GM12891 (cell line): ENCODE measurements at regions not wholly inside any gene's neighbourhood (a gene's known extent, or its start where the extent isn't known, plus 50 kb on each side); places are given as distances from the start of the nearest gene placed in this dataset.
A peak's percentile ranks its signal among the peaks of the same experiment; 100 is the strongest.

Experiments
- DNase-seq: peaks from one replicate; pipeline ENCODE4 v3.0.0; 2011; ENCODE audit warnings: low spot score; ENCODE audit not compliant: insufficient read length
- FAIRE-seq: peaks from 2 replicates; lab custom pipeline; 2011; peaks lifted over from hg19 to GRCh38; lab: Jason Lieb, UNC
- PAX5 ChIP-seq: IDR thresholded peaks from 2 replicates; pipeline ENCODE4 v1.6.1; 2011; ENCODE audit warnings: low read length, moderate library complexity, mild to moderate bottlenecking; ENCODE audit not compliant: insufficient read depth, severe bottlenecking
- POLR2A ChIP-seq: IDR thresholded peaks from 2 replicates; pipeline ENCODE4 v1.6.1; 2011; ENCODE audit warnings: low read depth, low read length, control low read depth
- POLR2AphosphoS5 ChIP-seq: IDR thresholded peaks from 2 replicates; pipeline ENCODE4 v1.6.1; 2011; ENCODE audit warnings: low read depth, low read length, control low read depth
- POU2F2 ChIP-seq: IDR thresholded peaks from 2 replicates; pipeline ENCODE4 v1.6.1; 2011; ENCODE audit warnings: low read depth, mild to moderate bottlenecking, control low read depth, low read length, moderate library complexity
- SPI1 ChIP-seq: IDR thresholded peaks from 2 replicates; pipeline ENCODE4 v1.6.1; 2011; ENCODE audit warnings: low read depth, low read length, control low read depth
- TAF1 ChIP-seq: IDR thresholded peaks from 2 replicates; pipeline ENCODE4 v1.6.1; 2011; ENCODE audit warnings: low read depth, low read length, control low read depth

DNA sequence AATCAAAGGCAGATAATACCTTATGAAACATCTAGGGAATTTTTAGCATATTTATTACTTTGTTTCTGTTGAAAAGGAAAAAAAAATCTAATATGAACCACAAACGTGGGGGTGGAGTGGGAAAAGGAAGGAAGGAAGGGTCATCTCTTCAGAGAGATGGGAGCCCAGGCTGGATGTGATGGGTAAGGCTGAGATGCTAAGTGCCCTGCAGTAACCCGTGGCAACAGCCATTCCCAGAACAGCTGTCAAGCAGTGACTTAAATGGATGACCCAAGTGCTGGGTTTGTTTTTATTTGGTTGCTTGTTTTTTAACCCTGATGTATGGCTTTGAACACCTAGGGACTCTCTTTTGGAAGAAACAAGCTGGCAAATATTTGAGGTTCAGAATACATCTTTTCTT is 50.7 kb upstream of the KLF7 start:
- no peak for FAIRE-seq
- no peak for TF ChIP-seq POLR2AphosphoS5
- no peak for TF ChIP-seq POLR2A
- TF ChIP-seq POU2F2: no peak
- TF ChIP-seq SPI1: no peak
- no peak for TF ChIP-seq PAX5
- no peak for TF ChIP-seq TAF1
- no peak for DNase-seq

GRCh38 chr2:207217442-207217841 is 51.7 kb upstream of the KLF7 start:
- TF ChIP-seq PAX5 (no peak), SPI1 (no peak), POU2F2 (no peak), POLR2A (no peak), POLR2AphosphoS5 (no peak), TAF1 (no peak)
- FAIRE-seq: no peak

GRCh38 chr2:207219081-207219630 is 53.4 kb upstream of the KLF7 start:
- DNase-seq: no peak
- TF ChIP-seq POLR2A (no peak), TAF1 (no peak), PAX5 (no peak), SPI1 (no peak), POU2F2 (no peak), POLR2AphosphoS5 (no peak)
- FAIRE-seq: no peak

More at GRCh38 chr2:207217442-207217841, 51.7 kb upstream of the KLF7 start:
- DNase-seq: no peak

- DNase-seq (no peak), FAIRE-seq (no peak)
- TF ChIP-seq PAX5 (no peak), TAF1 (no peak), SPI1 (no peak), POU2F2 (no peak), POLR2AphosphoS5 (no peak), POLR2A (no peak)
These were observed 54.1 kb upstream of the KLF7 start for GRCh38 chr2:207219676-207220501.

DNA sequence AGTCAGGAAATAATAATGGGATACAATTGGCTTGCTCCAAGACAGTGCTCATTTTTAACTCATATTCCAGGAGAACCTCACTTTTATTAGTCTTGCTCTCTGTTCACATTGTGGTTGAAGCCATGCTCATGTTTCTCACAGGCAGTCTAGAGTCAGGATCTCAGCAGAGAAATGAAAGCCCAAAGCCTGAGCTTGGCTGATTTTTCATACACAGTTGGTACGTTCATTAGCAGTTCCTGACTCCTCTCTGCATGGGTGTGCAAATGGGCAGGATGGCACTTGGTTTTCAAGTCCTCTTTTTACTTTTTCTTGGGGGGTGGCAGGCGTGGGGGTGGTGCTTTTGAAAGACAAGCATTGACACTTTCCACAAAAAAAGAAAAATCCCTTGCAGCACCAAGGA is 56.0 kb upstream of the KLF7 start:
- DNase-seq (no peak), FAIRE-seq (no peak)
- TF ChIP-seq POLR2AphosphoS5: no peak
- TF ChIP-seq POU2F2: no peak
- no peak for TF ChIP-seq SPI1
- no peak for TF ChIP-seq POLR2A
- no peak for TF ChIP-seq TAF1
- TF ChIP-seq PAX5: no peak

DNA sequence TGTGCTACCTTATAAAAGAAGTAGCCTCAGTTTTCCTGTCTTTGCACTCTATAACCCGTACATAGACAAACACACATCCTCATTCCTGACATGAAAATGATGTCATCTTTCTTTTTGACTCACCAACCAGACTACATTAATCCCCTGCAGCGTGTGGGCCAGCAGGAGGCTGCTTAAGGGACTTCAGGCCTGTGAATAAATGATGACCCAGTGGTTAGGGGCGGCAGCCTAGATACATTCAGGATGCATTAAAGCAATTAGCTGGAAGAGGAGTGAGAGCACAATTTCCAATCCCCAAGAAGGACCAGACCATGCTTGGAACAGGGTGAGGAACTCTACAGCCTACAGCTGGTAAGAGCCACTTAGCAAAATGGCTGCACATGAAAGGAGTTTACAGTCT is 57.3 kb upstream of the KLF7 start:
- TF ChIP-seq TAF1 (no peak), SPI1 (peak; percentile 76)
- DNase-seq (no peak), FAIRE-seq (peak; percentile 69)

GRCh38 chr2:207224381-207224780 is 58.6 kb upstream of the KLF7 start:
- FAIRE-seq (no peak), DNase-seq (no peak)
- TF ChIP-seq SPI1 (no peak), PAX5 (no peak), TAF1 (no peak), POLR2AphosphoS5 (no peak), POLR2A (no peak), POU2F2 (no peak)

- peak; percentile 72; the same call in 1 of the 2 replicates for TF ChIP-seq POU2F2
- no peak for TF ChIP-seq POLR2AphosphoS5
- TF ChIP-seq TAF1: no peak
- peak; percentile 60; the same call in 1 of the 2 replicates for TF ChIP-seq SPI1
- TF ChIP-seq POLR2A: no peak
- TF ChIP-seq PAX5: no peak
- DNase-seq (no peak), FAIRE-seq (no peak)
These were observed 59.2 kb upstream of the KLF7 start for GRCh38 chr2:207224791-207225482.

DNA sequence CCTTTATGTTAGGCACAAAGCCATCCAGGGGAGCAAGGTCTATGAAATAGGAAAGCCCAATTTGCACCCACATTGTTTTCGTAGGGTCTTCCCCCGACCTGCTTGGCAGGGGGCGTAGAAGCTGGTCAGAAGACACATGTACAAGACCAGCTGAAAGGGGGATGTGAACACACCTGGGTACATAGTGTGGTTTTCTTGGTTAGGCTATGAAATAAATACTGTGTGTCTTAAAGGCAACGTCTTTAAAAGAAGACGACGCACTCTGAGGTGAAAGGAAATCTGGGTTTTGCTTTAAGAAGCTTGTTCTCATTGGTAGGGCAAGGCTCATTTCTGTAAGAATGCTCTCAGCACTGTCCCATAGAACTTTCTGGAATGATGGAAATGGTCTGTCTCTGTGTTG is 60.0 kb upstream of the KLF7 start:
- DNase-seq: no peak
- TF ChIP-seq SPI1 (no peak), POU2F2 (no peak), PAX5 (no peak), POLR2AphosphoS5 (no peak), POLR2A (no peak), TAF1 (no peak)
- peak; percentile 71 for FAIRE-seq

GRCh38 chr2:207226243-207226642 is 60.5 kb upstream of the KLF7 start:
- no peak for TF ChIP-seq SPI1
- TF ChIP-seq PAX5: no peak
- no peak for TF ChIP-seq POLR2AphosphoS5
- TF ChIP-seq POU2F2: no peak
- TF ChIP-seq POLR2A: no peak
- TF ChIP-seq TAF1: no peak
- DNase-seq (no peak), FAIRE-seq (no peak)
